Central memory CD4-positive, alpha-beta T cell (primary cell): ENCODE measurements at regions not wholly inside any gene's neighbourhood (a gene's known extent, or its start where the extent isn't known, plus 50 kb on each side); places are given as distances from the start of the nearest gene placed in this dataset.
A peak's percentile ranks its signal among the peaks of the same experiment; 100 is the strongest.
"Not testable (repeated sequence)": the region's sequence is repeated elsewhere in the genome, so short reads cannot be mapped to it uniquely, and the experiment has no call there.

Experiments
- DNase-seq: peaks from one replicate; pipeline ENCODE4 v3.0.0; 2022

GRCh38 chr7:142437741-142438140 is 179.9 kb upstream of the PRSS58 start:
- DNase-seq, result no peak

- DNase-seq, result no peak
Measured at GRCh38 chr7:142436601-142437000, 178.7 kb upstream of the PRSS58 start.

- DNase-seq, result not testable (repeated sequence)
Measured at GRCh38 chr7:142435606-142436005, 177.7 kb upstream of the PRSS58 start.

GRCh38 chr7:142434666-142435167 is 176.9 kb upstream of the PRSS58 start:
- no peak for DNase-seq

GRCh38 chr7:142434133-142434532 is 176.3 kb upstream of the PRSS58 start:
- DNase-seq, result not testable (repeated sequence)

- no peak for DNase-seq
Measured at GRCh38 chr7:142432377-142432776, 174.5 kb upstream of the PRSS58 start.

GRCh38 chr7:142431491-142431890 is 173.6 kb upstream of the PRSS58 start:
- DNase-seq, result no peak

GRCh38 chr7:142428094-142428493 is 170.2 kb upstream of the PRSS58 start:
- no peak for DNase-seq

- no peak for DNase-seq
Measured at GRCh38 chr7:142425281-142425680, 167.4 kb upstream of the PRSS58 start.

GRCh38 chr7:142422621-142423020 is 164.8 kb upstream of the PRSS58 start:
- no peak for DNase-seq

GRCh38 chr7:142420554-142421362 is 162.9 kb upstream of the PRSS58 start:
- no peak for DNase-seq

GRCh38 chr7:142418326-142418725 is 160.5 kb upstream of the PRSS58 start:
- DNase-seq, result no peak

- DNase-seq, result no peak
Measured at GRCh38 chr7:142414915-142415314, 157.1 kb upstream of the PRSS58 start.

GRCh38 chr7:142414135-142414534 is 156.3 kb upstream of the PRSS58 start:
- DNase-seq, result no peak

- DNase-seq, result no peak
Measured at GRCh38 chr7:142413280-142414000, 155.6 kb upstream of the PRSS58 start.

- DNase-seq, result peak; percentile 19
Measured at GRCh38 chr7:142412551-142413193, 154.8 kb upstream of the PRSS58 start.

- DNase-seq, result no peak
Measured at GRCh38 chr7:142409471-142409870, 151.6 kb upstream of the PRSS58 start.

GRCh38 chr7:142408794-142409193 is 150.9 kb upstream of the PRSS58 start:
- DNase-seq, result no peak

GRCh38 chr7:142407939-142408570 is 150.2 kb upstream of the PRSS58 start:
- no peak for DNase-seq

GRCh38 chr7:142405122-142405765 is 147.4 kb upstream of the PRSS58 start:
- DNase-seq, result no peak

- no peak for DNase-seq
Measured at GRCh38 chr7:142401951-142402350, 144.1 kb upstream of the PRSS58 start.

GRCh38 chr7:142400042-142400533 is 142.2 kb upstream of the PRSS58 start:
- no peak for DNase-seq
